ENCODE measurements at regions not wholly inside any gene's neighbourhood (a gene's known extent, or its start where the extent isn't known, plus 50 kb on each side); places are given as distances from the start of the nearest gene placed in this dataset.
"Not testable (repeated sequence)": the region's sequence is repeated elsewhere in the genome, so short reads cannot be mapped to it uniquely, and the experiment has no call there.

DNA sequence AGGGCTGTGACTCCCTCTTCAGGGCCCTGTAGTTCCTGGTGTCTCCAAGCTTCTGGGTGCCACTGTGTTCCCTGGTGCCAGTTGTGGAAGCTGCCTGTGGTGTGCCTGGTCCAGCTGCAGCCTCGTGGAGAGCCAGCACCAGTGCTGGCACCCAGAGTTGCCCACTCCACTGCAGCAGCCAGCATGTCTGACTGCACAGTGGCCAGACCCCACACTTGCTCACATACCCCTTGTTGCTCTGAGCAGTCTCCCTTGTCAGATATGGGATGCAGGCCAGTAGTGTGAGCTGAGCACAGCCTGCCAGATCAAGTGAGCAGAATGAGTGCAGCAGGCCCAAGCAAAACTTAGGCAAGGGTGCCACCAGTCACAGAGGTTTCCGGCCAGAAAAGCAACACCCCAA is 108.6 kb downstream of the ZMAT1 start:
- DNase-seq: no peak

DNA sequence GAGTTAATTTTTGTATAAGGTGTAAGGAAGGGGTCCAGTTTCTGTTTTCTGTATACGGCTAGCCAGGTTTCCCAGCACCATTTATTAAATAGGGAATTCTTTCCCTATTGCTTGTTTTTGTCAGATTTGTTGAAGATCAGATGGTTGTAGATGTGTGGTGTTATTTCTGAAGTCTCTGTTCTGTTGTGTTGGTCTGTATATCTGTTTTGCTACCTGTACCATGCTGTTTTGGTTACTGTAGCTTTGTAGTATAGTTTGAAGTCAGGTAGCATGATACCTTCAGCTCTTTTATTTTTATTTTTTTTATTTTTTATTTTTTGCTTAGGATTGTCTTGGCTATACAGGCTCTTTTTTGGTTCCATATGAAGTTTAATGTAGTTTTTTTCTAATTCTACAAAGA is 114.1 kb downstream of the ZMAT1 start:
- not testable (repeated sequence) for DNase-seq

DNA sequence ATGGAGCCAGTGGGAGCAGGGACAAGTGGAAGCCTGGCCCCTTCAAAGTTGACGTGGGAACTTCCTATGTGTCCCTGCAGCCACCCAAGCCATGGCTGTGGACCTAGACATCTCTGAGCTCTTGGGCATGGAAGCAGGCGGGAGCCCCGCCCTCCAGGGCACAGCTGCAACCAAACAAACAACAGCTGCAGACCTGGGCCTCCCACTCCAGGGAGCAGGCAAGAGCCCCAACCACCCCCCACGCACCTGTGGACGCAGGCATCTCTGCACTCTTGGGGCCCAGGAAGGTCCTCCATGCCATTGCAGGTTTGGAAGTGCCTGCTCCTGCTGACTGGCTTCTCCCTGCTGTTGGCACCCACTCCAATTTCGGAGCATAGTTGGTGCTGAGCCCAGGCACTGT is 118.6 kb downstream of the ZMAT1 start:
- no peak for DNase-seq

DNA sequence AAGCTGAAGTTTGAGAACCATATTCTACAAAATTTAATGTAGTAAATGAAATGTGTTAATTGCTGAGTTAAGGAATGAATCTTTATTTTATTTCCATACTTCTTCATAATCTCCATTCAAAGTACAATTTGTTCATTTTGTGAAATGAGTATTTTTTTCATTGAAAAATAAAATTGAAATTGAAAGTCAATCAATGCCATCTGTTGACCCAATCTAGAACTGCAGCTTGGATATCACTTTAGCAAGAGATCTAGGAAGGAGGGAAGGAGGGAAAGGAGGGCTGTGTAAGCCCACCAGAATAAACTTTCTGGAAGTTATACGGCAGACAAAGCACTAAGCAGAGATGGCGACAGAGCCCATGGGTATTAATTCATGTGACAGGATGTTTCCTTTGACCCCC is 128.4 kb downstream of the ZMAT1 start:
- DNase-seq: peak; percentile 2

DNA sequence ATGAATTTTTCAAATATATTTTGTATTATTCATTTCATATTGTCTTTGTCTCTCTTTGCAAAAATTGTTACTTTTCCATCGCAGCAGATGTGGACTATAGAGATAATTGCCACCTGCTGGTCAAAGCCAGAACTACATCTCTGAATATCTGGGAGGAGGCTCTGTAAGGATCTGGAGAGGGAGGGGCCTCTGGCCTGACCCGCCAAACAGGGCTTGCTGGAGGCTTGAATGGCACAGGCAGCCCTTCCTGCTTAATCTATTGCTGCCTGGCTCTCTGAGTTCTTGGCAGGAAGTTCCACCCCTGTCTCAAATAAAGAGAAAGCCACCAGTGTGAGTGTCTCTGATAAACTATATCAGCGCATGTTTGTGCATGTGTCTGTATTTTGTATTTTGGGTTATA is 132.4 kb downstream of the ZMAT1 start:
- peak; percentile 85 for DNase-seq

DNA sequence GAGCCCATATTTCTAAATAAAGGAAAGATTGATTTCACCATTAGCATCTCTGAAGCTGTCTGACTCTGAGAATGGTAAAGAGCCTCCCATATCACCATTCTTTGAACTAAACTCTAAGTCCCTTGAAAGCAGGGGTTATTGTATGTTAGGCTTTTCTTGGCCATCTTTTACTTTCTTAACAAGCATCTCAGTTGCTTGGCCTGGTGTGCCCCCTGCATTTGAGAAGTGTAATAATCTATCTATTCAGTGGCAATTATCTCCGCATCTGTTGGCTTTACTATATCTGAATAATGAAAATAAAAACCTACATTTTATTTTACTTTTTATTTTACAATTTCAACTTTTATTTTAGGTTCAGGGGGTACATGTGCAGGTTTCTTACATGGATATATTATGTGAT is 128.3 kb upstream of the ARMCX2 start:
- DNase-seq: no peak

DNA sequence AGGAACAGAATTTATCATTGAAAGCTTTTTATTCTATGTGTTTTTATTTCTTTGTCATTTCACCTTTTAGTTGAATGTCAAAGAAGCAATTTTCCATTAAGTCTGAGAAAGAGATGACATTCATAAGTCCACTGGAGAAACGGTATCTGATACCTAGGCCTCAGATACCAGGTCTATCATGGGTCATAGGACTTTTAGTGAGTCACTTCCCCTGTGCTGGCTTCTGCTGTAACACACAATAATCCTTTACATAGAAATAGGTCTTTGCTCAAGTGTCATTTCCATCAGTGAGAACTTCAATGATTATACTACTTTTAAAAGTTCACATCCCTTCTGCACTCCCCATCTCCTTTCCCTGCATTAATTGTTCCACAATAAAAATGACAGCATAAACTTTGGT is 125.5 kb upstream of the ARMCX2 start:
- no peak for DNase-seq

DNA sequence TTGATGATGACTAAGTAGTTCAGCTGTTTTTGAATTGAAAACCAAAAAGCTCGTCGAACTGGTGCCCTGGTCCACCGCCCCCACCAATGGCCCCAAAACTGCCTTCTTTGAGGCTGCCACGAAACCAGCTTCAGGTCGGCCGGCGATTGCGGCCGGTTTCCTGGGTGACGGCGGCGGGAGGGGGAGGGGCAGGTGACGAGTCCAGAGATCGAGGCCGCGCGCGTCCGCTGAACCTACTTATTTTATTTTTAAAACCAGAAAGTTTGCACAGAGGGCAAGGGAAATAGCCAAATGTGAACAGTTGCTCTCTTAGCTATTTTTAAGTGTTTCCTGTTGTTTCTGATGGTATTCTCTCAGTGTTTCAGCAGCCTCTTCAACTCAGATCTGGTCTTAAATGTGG is 120.8 kb upstream of the ARMCX2 start:
- not testable (repeated sequence) for DNase-seq

DNA sequence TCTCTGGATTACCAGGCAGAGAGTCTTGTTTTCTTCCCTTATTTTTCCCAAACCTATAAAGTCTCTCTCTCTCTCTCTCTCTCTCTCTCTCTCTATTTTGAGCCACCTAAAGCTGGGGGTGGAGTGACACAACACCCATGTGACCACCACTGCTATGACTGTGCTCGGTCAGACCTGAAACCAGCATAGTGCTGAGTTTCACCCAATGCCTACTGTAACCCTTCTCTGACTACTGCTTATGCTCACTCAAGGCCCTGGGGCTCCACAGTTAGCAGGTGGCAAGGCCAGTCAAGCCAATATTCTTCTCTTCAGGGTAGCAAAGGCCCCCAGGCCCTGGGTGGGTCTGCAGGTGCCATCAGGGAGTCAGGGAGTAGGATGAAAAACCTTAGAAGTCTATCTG is 114.7 kb upstream of the ARMCX2 start:
- no peak for DNase-seq

DNA sequence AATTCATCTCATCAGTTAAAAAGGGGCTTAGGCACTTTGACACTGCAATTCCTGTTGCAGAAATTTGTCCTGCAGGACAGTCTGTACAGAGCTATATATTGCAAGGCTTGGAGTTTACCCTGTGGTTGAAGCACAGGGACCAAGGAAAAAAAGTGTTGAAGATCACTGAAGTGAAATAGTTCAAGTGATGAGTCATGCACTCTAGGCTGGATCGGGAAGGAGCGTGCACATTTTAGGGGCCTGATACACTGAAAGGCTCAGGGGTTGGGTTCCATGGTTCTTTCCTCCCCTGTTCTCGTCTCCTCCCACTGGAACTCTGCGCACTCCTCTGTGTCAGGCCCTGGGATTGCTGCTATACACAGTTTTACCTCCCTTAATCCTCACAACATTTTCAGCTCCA is 104.9 kb upstream of the ARMCX2 start:
- no peak for DNase-seq

DNA sequence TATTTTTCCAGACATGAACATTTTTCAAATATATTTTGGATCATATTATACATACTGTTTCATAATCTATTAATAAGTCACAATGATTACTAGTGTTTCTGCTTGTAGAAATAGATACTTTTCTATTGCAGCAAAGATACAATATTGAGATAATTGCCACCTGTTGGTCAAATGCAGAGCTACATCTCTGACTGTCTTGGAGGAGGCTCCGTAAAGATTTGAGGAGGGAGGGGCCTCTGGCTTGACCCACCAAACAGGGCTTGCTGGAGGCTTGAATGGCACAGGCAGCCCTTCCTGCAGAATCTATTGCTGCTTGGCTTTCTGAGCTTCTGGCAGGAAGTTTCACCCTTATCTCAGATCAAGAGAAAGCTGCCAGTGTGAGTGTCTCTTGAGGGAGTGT is 99.3 kb upstream of the ARMCX2 start:
- DNase-seq: peak; percentile 28

DNA sequence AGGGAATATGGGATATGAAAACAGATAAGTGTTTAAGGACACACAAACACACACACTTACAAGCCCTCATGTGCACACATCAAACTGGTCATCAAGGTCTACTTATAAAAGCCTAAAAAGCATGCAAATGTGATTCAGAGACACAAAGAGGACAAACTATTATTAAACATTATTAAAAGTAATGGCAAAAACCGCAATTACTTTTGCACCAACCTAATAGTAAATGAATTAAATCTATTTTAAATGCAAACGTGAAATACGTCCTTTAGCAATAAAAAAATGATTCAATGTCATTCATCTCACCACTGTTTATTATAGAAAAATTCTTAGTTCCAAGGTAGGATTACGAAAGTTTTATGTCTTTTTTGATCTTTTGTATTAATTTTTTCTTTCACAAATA is 91.1 kb upstream of the ARMCX2 start:
- DNase-seq: no peak

DNA sequence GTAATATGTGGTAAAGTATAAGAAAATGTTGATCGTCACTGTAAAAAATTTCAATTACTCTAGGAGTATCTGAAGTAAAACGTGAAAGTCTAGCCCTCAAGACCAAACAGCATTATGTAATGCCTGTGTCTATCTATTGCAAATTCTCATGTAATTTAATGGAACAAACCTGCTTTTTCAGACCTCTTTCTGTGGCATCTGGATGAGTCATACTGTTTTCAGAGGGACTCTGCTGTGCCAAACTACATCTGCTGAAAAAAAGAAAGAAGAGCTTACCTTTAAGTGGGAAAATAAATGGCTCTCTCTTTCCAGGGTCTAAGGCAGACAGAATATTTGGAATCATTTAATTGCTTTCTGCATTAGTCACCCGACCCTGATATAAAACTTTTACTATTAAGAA is 89.8 kb upstream of the ARMCX2 start:
- no peak for DNase-seq

DNA sequence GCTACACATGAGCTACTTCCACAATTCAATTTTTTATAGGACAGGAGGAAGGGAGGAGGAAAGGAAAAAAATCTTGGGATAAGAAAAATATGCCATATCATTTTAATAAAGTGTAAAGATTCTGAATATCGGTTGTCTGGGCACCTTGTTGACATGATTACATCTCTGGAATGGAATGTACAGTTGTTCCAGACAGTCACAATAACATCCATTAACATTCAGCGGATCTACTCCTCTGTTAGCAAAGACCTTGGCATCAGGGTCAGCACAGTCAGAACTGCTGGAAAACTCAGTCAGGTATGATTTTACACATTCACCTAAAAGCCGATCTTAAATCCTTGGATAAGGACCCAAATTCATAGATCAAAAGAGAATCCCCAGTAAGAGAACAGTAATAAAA is 85.4 kb upstream of the ARMCX2 start:
- no peak for DNase-seq

DNA sequence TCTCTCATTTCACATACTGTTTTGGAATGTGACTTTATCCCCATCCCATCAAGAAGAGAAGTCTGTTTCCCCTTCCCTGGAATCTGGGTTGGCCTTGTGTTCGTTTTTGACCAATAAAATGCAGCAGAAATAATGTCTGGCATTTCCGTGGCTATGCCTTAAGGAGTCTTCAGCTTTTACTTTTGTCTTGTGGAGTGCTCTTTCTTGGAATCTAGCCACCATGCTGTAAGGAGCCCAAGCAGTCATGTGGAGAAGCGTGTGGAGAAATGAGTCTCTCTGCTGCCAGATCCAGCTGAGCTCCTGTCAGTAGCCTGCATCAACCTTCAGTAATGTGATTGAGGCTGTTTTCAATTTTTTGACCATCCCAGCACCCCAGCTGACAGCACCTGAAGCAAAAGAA is 84.4 kb upstream of the ARMCX2 start:
- DNase-seq: no peak

DNA sequence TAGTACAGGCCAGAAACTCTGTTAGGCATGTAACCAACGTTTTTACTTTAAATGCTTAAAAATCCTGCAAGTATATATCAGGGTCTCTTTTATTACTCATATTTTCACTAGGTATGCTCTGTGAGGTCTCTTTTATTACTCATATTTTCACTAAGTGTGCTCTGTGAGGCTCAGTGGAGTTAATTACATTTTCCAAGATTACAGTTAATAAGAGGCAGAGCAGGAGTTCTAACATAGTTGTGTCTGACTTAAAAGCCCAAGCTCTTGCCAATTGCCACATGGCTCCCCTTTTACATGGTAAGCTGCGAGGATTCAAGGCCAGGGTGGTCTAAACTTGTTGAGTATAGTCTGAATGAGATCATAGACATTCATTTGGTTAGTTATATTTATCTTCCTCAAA is 81.0 kb upstream of the ARMCX2 start:
- no peak for DNase-seq

DNA sequence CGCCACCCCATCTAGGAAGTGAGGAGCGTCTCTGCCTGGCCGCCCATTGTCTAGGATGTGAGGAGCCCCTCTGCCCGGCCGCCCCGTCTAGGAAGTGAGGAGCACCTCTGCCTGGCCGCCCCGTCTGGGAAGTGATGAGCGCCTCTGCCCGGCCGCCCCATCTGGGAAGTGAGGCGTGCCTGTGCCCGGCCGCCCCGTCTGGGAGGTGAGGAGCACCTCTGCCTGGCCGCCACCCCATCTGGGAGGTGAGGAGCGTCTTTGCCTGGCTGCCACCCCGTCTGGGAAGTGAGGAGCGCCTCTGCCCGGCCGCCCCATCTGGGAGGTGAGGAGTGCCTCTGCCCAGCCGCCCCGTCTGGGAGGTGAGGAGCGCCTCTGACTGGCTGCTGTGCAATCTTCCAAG is 79.2 kb upstream of the ARMCX2 start:
- DNase-seq: not testable (repeated sequence)

DNA sequence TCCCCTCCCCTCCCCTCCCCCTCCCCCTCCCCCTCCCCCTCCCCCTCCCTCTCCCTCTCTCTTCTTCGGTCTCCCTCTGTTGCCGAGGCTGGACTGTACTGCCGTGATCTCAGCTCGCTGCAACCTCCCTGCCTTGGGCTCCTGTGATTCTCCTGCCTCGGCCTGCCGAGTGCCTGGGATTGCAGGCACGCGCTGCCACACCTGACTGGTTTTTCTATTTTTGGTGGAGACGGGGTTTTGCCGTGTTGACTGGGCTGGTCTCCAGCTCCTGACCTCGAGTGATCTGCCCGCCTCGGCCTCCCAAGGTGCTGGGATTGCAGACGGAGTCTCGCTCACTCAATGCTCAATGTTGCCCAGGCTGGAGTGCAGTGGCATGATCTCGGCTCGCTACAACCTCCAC is 78.8 kb upstream of the ARMCX2 start:
- not testable (repeated sequence) for DNase-seq

DNA sequence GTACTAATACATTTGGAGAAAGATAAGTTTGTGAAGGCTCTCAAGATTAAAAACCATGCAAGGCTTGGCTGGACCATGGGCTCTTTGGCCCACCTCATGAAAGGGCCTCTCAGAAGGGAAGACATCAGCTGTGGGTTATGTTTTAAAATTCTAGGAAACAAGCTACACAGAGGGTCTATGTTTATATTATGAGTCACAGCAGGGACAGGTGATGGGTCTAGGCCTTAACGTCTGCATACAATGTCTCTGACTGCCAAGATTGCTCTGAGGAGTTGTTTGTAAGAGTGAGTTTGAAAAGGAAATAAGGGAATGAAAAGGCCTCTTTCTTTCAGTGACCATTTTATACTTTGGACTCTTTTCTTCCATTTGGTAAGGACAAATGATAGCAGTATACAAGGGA is 77.0 kb upstream of the ARMCX2 start:
- DNase-seq: no peak

DNA sequence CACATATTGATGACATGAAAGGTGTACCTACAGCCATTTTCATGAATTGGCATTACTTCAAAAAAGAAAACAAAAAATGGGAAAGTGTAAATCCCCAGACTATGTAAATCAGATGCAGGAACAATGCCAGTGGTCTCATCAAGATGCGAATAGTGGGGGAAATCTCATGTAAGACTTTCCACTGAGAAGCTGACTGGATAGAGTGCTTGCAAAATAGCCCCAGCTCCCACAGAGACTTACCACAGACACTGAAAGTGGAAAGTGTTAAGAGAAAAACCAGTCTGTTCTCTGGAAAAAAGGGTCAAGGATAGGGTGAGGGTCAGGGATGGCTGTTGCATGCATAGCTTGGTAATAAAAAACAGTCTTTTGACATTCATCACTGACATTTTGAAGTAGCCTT is 73.2 kb upstream of the ARMCX2 start:
- no peak for DNase-seq

DNA sequence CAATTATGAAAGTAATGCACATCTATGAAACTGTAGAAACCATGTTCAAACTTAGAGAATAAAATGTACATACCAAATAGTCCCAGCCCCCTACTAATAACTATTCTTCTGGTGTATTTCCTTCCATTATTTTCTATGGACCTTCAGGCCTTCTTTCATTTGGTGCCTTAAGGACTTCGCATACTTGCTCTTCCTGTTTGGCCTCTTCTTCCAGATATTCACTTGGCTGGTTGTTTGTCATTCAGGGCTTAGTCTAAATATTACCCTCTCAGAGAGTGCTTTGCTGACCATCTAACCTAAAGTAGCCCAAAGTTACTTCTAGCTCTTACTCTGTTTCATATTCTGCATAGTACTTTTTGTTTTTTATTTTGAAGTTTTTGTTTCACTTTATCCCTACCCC is 70.3 kb upstream of the ARMCX2 start:
- DNase-seq: no peak

All from NCI-H69 (cell line).